Left lung (tissue), 4 donors: ENCODE measurements at regions not wholly inside any gene's neighbourhood (a gene's known extent, or its start where the extent isn't known, plus 50 kb on each side); places are given as distances from the start of the nearest gene placed in this dataset.

Source experiments
- ATAC-seq: fragments of 200-7000 bp; cut with Tn5 transposase; one replicate; pipeline ENCODE4 v1.9.1; 2020; ENCODE audit warnings: moderate library complexity
- DNase-seq, 4 donors: peaks; one replicate each; pipeline ENCODE4 v3.0.0-alpha.2; 2013 to 2020
- H3K27ac ChIP-seq, 2 donors: fragments of 200-600 bp; sonication (generic) in 1 of 2; one replicate each; pipeline versions ENCODE4 v1.5.0 to v1.8.0; 2020 to 2021
- H3K27me3 ChIP-seq, 2 donors: fragments of 200-600 bp; sonication (generic) in 1 of 2; one replicate each; pipeline versions ENCODE4 v1.5.0 to v1.8.0; 2020 to 2021
- H3K36me3 ChIP-seq, 2 donors: fragments of 200-600 bp; sonication (generic) in 1 of 2; one replicate each; pipeline versions ENCODE4 v1.5.0 to v1.8.0; 2020 to 2021
- H3K4me1 ChIP-seq, 2 donors: fragments of 200-600 bp; one replicate each; pipeline ENCODE4 v1.8.0; 2021
- H3K4me3 ChIP-seq, 2 donors: fragments of 200-600 bp; sonication (generic) in 1 of 2; one replicate each; pipeline versions ENCODE4 v1.5.0 to v1.8.0; 2020 to 2021; ENCODE audit warnings: mild to moderate bottlenecking in 1 of 2
- H3K9me3 ChIP-seq, 2 donors: fragments of 200-600 bp; sonication (generic) in 1 of 2; one replicate each; pipeline versions ENCODE4 v1.5.0 to v1.8.0; 2020 to 2021
- CTCF ChIP-seq, 2 donors: fragments of 200-600 bp; sonication (generic) in 1 of 2; IDR thresholded peaks; one replicate each; pipeline versions ENCODE4 v1.5.0 to v1.8.0; 2021; ENCODE audit warnings: antibody characterized with exemption in 2 of 2
- intact Hi-C, 2 donors: fragments of 100-400 bp; cut with DNase I; formaldehyde crosslinking; loops; one replicate each; pipeline versions ENCODE4 v1.11.2 to v1.14.2; 2022
- donor health status: DM: no; HTN: yes; CAD: no.
- donor health status: DM: no; HTN: no; CAD: no.

DNA sequence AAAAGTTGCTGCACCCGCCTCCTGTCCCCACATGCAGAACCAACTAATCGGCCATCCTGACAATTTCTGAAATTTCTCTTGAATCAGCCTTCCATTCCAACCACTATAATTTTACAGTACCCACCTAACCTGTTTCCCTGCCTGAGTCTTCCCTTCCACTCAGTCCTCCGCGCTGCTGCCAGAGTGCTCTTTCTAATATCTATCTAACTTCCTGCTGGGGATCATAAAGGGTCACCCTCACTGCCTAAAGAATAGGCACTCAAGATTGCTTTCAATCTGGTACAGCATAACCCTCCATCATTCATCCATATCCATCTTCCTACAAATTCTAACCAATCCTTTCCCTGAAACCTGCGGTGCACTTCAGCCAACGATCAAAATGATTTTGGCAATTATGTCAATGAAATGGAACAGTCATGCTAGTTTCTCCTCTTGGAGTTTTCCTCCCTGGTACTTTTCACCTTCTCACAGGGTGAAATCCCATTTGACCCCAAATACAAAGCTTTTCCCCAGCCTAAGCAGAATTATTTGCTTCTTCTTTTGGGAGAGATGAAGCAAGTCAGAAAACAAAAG is 117.5 kb upstream of the BEND6 start:
- Histone ChIP-seq H3K4me3 (no peak overlapping the region), H3K27ac (no peak overlapping the region), H3K36me3 (no peaks in the 10 kb centered on the region), H3K4me1 (no peaks in the 10 kb centered on the region), H3K9me3 (no peaks in the 10 kb centered on the region), H3K27me3 (peaks cover 0 to 15% of the 10 kb centered on the region in 2 donors)
- TF ChIP-seq CTCF (IDR thresholded peaks at IDR 0.05): no peak
- no peak for DNase-seq
- intact Hi-C loops: no loop called here
- ATAC-seq: no peak

- Histone ChIP-seq H3K27me3 (peaks cover 0 to 5% of the 10 kb centered on the region in 2 donors), H3K4me3 (no peak overlapping the region), H3K4me1 (no peaks in the 10 kb centered on the region), H3K36me3 (no peaks in the 10 kb centered on the region), H3K9me3 (no peaks in the 10 kb centered on the region), H3K27ac (no peak overlapping the region)
- no peak for TF ChIP-seq CTCF (IDR thresholded peaks at IDR 0.05)
- ATAC-seq: no peak
- intact Hi-C loops: no loop called here
- no peak for DNase-seq
Observed at GRCh38 chr6:56835612-56836011, 119.3 kb upstream of the BEND6 start.

GRCh38 chr6:56833873-56834272 is 121.0 kb upstream of the BEND6 start:
- H3K27ac ChIP-seq: no peak overlapping the region
- no peak for TF ChIP-seq CTCF (IDR thresholded peaks at IDR 0.05)
- DNase-seq (no peak), ATAC-seq (no peak)
- intact Hi-C loops: no loop called here
- no peaks in the 10 kb centered on the region for H3K9me3 ChIP-seq
- H3K27me3 ChIP-seq: peaks cover 0 to 2% of the 10 kb centered on the region in 2 donors
- no peaks in the 10 kb centered on the region for H3K36me3 ChIP-seq
- H3K4me3 ChIP-seq: no peak overlapping the region
- H3K4me1 ChIP-seq: no peaks in the 10 kb centered on the region

GRCh38 chr6:56833127-56833791 is 121.6 kb upstream of the BEND6 start:
- no peak for DNase-seq
- H3K27me3 ChIP-seq: no peaks in the 10 kb centered on the region
- H3K4me3 ChIP-seq: no peak overlapping the region
- H3K9me3 ChIP-seq: no peaks in the 10 kb centered on the region
- peak; percentile 88 for ATAC-seq
- TF ChIP-seq CTCF (IDR thresholded peaks at IDR 0.05): no peak
- H3K36me3 ChIP-seq: no peaks in the 10 kb centered on the region
- intact Hi-C loops: no loop called here
- H3K27ac ChIP-seq: no peak overlapping the region
- no peaks in the 10 kb centered on the region for H3K4me1 ChIP-seq

DNA sequence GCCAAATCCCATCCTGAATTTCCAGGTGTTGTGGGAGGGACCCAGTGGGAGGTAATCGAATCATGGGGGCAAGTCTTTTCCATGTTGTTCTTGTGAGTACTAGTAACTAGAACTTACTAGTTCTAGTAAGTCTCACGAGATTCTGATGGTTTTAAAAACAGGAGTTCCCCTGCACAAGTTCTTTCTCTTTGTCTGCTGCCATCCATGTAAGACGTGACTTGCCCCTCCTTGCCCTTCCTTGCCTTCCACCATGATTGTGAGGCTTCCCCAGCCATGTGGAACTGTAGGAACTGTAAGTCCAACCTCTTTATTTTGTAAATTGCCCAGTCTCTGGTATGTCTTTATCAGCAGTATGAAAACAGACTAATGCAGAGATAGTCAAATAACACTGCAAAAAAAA is 122.7 kb upstream of the BEND6 start:
- H3K27ac ChIP-seq: no peak overlapping the region
- H3K4me1 ChIP-seq: no peaks in the 10 kb centered on the region
- TF ChIP-seq CTCF (IDR thresholded peaks at IDR 0.05): no peak
- H3K4me3 ChIP-seq: no peak overlapping the region
- H3K9me3 ChIP-seq: no peaks in the 10 kb centered on the region
- DNase-seq (no peak), ATAC-seq (no peak)
- intact Hi-C loops: no loop called here
- H3K27me3 ChIP-seq: no peaks in the 10 kb centered on the region
- H3K36me3 ChIP-seq: no peaks in the 10 kb centered on the region
